A549 (cell line): ENCODE measurements at regions not wholly inside any gene's neighbourhood (a gene's known extent, or its start where the extent isn't known, plus 50 kb on each side); places are given as distances from the start of the nearest gene placed in this dataset.

ENCODE experiments used
- ATAC-seq, 2 experiments: fragments of 200-7000 bp in 1 of 2; fragments of >200 bp in 1 of 2; cut with Nextera tagmentation in 1 of 2; cut with Tn5 transposase in 1 of 2; 3 replicates each; pipeline versions ENCODE4 v1.8.0 to v1.9.1; 2018 to 2020; ENCODE audit warnings: mild to moderate bottlenecking in 1 of 2, moderate library complexity in 1 of 2
- CTCF ChIA-PET: fragments of 300-600 bp; sonication (Branson Sonifier 250); formaldehyde crosslinking; extraction: SDS; loops from one replicate; lab custom pipeline; 2021; ENCODE audit warnings: antibody characterized with exemption, inconsistent platforms; lab: Yijun Ruan, JAX
- POLR2A ChIA-PET: fragments of 350-600 bp; formaldehyde crosslinking; extraction: SDS; loops from one replicate; lab custom pipeline; 2021; ENCODE audit warnings: antibody characterized with exemption, inconsistent platforms; lab: Yijun Ruan, JAX
- DNase-seq, 2 experiments: peaks; one replicate each; pipeline versions ENCODE4 v3.0.0 to v3.0.0-alpha.2; 2011 to 2016; ENCODE audit warnings: low read depth in 1 of 2, low spot score in 1 of 2
- FAIRE-seq: peaks from 2 replicates; lab custom pipeline; 2011; peaks lifted over from hg19 to GRCh38; lab: Jason Lieb, UNC
- H3K27ac ChIP-seq, 2 experiments: fragments of >200 bp; sonication (Bioruptor Twin); formaldehyde crosslinking; 3 replicates each; pipeline ENCODE4 v1.5.1; 2016 to 2017
- H3K4me1 ChIP-seq: fragments of >200 bp; sonication (Bioruptor Twin); formaldehyde crosslinking; 3 replicates; pipeline ENCODE4 v1.6.1; 2016
- H3K4me2 ChIP-seq: fragments of >200 bp; sonication (Bioruptor Twin); formaldehyde crosslinking; 3 replicates; pipeline ENCODE4 v1.6.1; 2016
- H3K4me3 ChIP-seq: fragments of >200 bp; sonication (Bioruptor Twin); formaldehyde crosslinking; 3 replicates; pipeline ENCODE4 v1.5.1; 2016
- H3K9me3 ChIP-seq: fragments of >200 bp; sonication (Bioruptor Twin); formaldehyde crosslinking; 3 replicates; pipeline ENCODE4 v1.6.1; 2016
- CBX2 ChIP-seq: fragments of 200-600 bp; sonication (generic); IDR thresholded peaks from 2 replicates; pipeline ENCODE4 v1.6.1; 2016; ENCODE audit warnings: low read depth, mild to moderate bottlenecking, borderline replicate concordance
- CBX8 ChIP-seq: fragments of 200-600 bp; sonication (generic); IDR thresholded peaks from 2 replicates; pipeline ENCODE4 v1.6.1; 2016
- CEBPB ChIP-seq, 2 experiments: fragments of >200 bp in 1 of 2; sonication (Bioruptor Twin) in 1 of 2; formaldehyde crosslinking in 1 of 2; IDR thresholded peaks; 2 replicates each; pipeline ENCODE4 v1.6.1; 2012 to 2016
- EP300 ChIP-seq, 2 experiments: fragments of >200 bp; sonication (Bioruptor Twin); formaldehyde crosslinking; IDR thresholded peaks; 2 replicates in 1 of 2; 3 replicates in 1 of 2; pipeline ENCODE4 v1.6.1; 2016 to 2017
- FOSB ChIP-seq: fragments of 250-450 bp; sonication (Bioruptor Pico); IDR thresholded peaks from 2 replicates; pipeline ENCODE4 v1.5.0; 2020; ENCODE audit warnings: mild to moderate bottlenecking, moderate library complexity
- GATA3 ChIP-seq: IDR thresholded peaks from 2 replicates; pipeline ENCODE4 v1.6.1; 2012; ENCODE audit warnings: borderline replicate concordance
- HOXB5 ChIP-seq: fragments of 250-450 bp; sonication (Bioruptor Pico); IDR thresholded peaks from 2 replicates; pipeline ENCODE4 v1.5.0; 2020; ENCODE audit warnings: mild to moderate bottlenecking, moderate library complexity
- JUN ChIP-seq, 2 experiments: fragments of >200 bp; sonication (Bioruptor Twin); formaldehyde crosslinking; IDR thresholded peaks; 2 replicates in 1 of 2; 3 replicates in 1 of 2; pipeline ENCODE4 v1.6.1; 2016 to 2017
- MYC ChIP-seq: IDR thresholded peaks from 2 replicates; pipeline ENCODE4 v1.6.1; 2012; ENCODE audit warnings: mild to moderate bottlenecking, inconsistent platforms, low read length, improper control_type of control experiment, borderline replicate concordance
- RFX5 ChIP-seq: fragments of 450-650 bp; IDR thresholded peaks from 2 replicates; pipeline ENCODE4 v1.7.1; 2014; ENCODE audit warnings: antibody characterized with exemption, mild to moderate bottlenecking, moderate library complexity
- SMC3 ChIP-seq: fragments of >200 bp; sonication (Bioruptor Twin); formaldehyde crosslinking; IDR thresholded peaks from 3 replicates; pipeline ENCODE4 v1.6.1; 2018; ENCODE audit warnings: inconsistent platforms
- SREBF2 ChIP-seq: fragments of 450-650 bp; IDR thresholded peaks from 2 replicates; pipeline ENCODE4 v1.6.1; 2014; ENCODE audit warnings: mild to moderate bottlenecking, moderate library complexity
- TP53 ChIP-seq: fragments of 250-450 bp; sonication (Bioruptor Pico); IDR thresholded peaks from 2 replicates; pipeline ENCODE4 v1.5.0; 2021; ENCODE audit warnings: mild to moderate bottlenecking, moderate library complexity
- ZC3H11A ChIP-seq: fragments of 450-650 bp; IDR thresholded peaks from 2 replicates; pipeline ENCODE4 v1.6.1; 2014; ENCODE audit warnings: antibody characterized with exemption, mild to moderate bottlenecking
- ZSCAN20 ChIP-seq: fragments of 250-450 bp; sonication (Bioruptor Pico); IDR thresholded peaks from 2 replicates; pipeline ENCODE4 v1.8.0; 2022; ENCODE audit warnings: mild to moderate bottlenecking, moderate library complexity
- WGBS: methylation state at CpG from one replicate; pipeline ENCODE4 v1.1.6; 2017; ENCODE audit errors: missing lambda C conversion rate; 5-methylcytosine and 5-hydroxymethylcytosine counted together
- TF ChIP-seq, protein P1 (sequence below): fragments of 450-650 bp; IDR thresholded peaks from 2 replicates; pipeline ENCODE4 v1.6.1; 2014; ENCODE audit warnings: antibody characterized with exemption
- TF ChIP-seq, protein P2 (sequence below): fragments of >200 bp; sonication (Bioruptor Twin); formaldehyde crosslinking; IDR thresholded peaks from 2 replicates; pipeline ENCODE4 v1.6.1; 2016
- TF ChIP-seq, protein P3 (sequence below): fragments of >200 bp; sonication (Bioruptor Twin); formaldehyde crosslinking; IDR thresholded peaks from 3 replicates; pipeline ENCODE4 v1.5.1; 2016
- TF ChIP-seq, protein P4 (sequence below): fragments of 250-450 bp; sonication (Bioruptor Pico); IDR thresholded peaks from 2 replicates; pipeline ENCODE4 v1.5.0; 2020; ENCODE audit warnings: low read depth, mild to moderate bottlenecking, moderate library complexity

DNA sequence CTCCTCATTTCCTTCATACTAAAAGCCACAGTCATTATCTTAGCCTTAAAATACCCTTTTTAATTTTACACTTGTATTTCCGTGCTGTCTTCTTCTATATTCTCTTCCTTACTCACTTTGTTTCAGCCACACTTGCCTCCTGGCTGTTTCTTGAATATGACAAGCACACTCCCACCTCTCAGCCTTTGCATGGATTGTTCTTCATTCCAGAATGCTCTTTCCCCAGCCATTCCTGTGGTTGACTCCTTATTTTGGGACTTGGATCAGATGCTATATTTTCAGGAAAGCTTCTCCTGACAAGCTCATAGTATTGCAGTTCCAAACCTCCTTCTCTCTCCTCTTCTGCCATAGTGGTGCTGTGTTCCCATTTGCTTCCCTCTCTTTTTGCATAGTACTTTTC is 291.3 kb downstream of the PDHA2 start:
- CTCF ChIA-PET = no interaction called here
- TF ChIP-seq, protein P1, sequence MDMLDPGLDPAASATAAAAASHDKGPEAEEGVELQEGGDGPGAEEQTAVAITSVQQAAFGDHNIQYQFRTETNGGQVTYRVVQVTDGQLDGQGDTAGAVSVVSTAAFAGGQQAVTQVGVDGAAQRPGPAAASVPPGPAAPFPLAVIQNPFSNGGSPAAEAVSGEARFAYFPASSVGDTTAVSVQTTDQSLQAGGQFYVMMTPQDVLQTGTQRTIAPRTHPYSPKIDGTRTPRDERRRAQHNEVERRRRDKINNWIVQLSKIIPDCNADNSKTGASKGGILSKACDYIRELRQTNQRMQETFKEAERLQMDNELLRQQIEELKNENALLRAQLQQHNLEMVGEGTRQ = no peak
- TF ChIP-seq HOXB5 (CRISPR knock-in tag) (no peak), CEBPB (IDR thresholded peaks at IDR 0.05) (no peak), RFX5 (no peak)
- TF ChIP-seq, protein P2, sequence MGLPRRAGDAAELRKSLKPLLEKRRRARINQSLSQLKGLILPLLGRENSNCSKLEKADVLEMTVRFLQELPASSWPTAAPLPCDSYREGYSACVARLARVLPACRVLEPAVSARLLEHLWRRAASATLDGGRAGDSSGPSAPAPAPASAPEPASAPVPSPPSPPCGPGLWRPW = no peak
- TF ChIP-seq, protein P3, sequence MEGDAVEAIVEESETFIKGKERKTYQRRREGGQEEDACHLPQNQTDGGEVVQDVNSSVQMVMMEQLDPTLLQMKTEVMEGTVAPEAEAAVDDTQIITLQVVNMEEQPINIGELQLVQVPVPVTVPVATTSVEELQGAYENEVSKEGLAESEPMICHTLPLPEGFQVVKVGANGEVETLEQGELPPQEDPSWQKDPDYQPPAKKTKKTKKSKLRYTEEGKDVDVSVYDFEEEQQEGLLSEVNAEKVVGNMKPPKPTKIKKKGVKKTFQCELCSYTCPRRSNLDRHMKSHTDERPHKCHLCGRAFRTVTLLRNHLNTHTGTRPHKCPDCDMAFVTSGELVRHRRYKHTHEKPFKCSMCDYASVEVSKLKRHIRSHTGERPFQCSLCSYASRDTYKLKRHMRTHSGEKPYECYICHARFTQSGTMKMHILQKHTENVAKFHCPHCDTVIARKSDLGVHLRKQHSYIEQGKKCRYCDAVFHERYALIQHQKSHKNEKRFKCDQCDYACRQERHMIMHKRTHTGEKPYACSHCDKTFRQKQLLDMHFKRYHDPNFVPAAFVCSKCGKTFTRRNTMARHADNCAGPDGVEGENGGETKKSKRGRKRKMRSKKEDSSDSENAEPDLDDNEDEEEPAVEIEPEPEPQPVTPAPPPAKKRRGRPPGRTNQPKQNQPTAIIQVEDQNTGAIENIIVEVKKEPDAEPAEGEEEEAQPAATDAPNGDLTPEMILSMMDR = no peak
- TF ChIP-seq, protein P4, sequence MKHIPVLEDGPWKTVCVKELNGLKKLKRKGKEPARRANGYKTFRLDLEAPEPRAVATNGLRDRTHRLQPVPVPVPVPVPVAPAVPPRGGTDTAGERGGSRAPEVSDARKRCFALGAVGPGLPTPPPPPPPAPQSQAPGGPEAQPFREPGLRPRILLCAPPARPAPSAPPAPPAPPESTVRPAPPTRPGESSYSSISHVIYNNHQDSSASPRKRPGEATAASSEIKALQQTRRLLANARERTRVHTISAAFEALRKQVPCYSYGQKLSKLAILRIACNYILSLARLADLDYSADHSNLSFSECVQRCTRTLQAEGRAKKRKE (CRISPR knock-in tag) = no peak
- no peak overlapping the region for H3K4me2 ChIP-seq
- no peaks in the 10 kb centered on the region for H3K4me1 ChIP-seq
- H3K4me3 ChIP-seq = no peak overlapping the region
- DNase-seq (no peak), ATAC-seq (no peak), FAIRE-seq (no peak)
- H3K9me3 ChIP-seq = no peaks in the 10 kb centered on the region
- POLR2A ChIA-PET = no interaction called here
- H3K27ac ChIP-seq = no peak overlapping the region
- WGBS = 20% methylated on average over 1 of the region's 1 CpG

DNA sequence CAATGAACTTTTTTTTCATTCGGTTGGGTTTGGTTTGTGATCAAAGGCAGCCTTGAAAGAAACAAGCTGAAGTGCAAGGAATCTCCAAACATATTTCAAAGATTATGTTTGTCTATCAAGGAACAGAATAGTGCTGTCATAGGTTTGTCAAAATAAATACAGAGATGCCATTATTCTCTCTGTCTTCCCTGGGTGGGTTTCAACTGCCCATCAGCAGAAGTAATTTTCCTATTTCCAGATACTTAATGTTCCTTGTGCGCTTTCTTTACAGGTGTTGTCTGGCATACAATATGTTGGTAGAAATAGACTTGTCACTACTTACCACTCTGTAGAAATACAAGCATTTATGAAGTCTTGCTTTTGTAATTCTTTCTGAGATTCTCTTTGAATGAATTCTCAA is 294.9 kb downstream of the PDHA2 start:
- ATAC-seq (no peak), FAIRE-seq (no peak), DNase-seq (no peak)
- Histone ChIP-seq H3K4me1 (no peaks in the 10 kb centered on the region), H3K27ac (no peak overlapping the region), H3K4me3 (no peak overlapping the region), H3K9me3 (no peaks in the 10 kb centered on the region), H3K4me2 (no peak overlapping the region)
- 66% methylated on average over 2 of the region's 2 CpGs for WGBS
- CTCF ChIA-PET = no interaction called here
- POLR2A ChIA-PET = no interaction called here
- TF ChIP-seq GATA3 (no peak), EP300 (IDR thresholded peaks at IDR 0.05) (no peak), TP53 (CRISPR knock-in tag) (no peak), SMC3 (no peak), ZC3H11A (no peak), SREBF2 (no peak), ZSCAN20 (CRISPR knock-in tag) (no peak), FOSB (CRISPR knock-in tag) (no peak), JUN (IDR thresholded peaks at IDR 0.05) (no peak), CBX8 (no peak), MYC (no peak), CBX2 (no peak), CEBPB (IDR thresholded peaks at IDR 0.05) (no peak)
- TF ChIP-seq, protein P3 = no peak
- TF ChIP-seq, protein P4 (CRISPR knock-in tag) = no peak
- TF ChIP-seq, protein P2 = no peak
